22Rv1 (cell line): ENCODE measurements at regions not wholly inside any gene's neighbourhood (a gene's known extent, or its start where the extent isn't known, plus 50 kb on each side); places are given as distances from the start of the nearest gene placed in this dataset.

ENCODE experiments used
- ZFX ChIP-seq: fragments of 450-650 bp; IDR thresholded peaks from 2 replicates; pipeline ENCODE4 v1.6.1; 2017; ENCODE audit warnings: antibody characterized with exemption, borderline replicate concordance
- TF ChIP-seq, protein P1 (sequence below): fragments of 450-650 bp; IDR thresholded peaks from 2 replicates; pipeline ENCODE4 v1.5.1; 2017; ENCODE audit warnings: mild to moderate bottlenecking

GRCh38 chr9:1235650-1236049 lies 185.5 kb downstream of the DMRT2 start:
- TF ChIP-seq, protein P1, sequence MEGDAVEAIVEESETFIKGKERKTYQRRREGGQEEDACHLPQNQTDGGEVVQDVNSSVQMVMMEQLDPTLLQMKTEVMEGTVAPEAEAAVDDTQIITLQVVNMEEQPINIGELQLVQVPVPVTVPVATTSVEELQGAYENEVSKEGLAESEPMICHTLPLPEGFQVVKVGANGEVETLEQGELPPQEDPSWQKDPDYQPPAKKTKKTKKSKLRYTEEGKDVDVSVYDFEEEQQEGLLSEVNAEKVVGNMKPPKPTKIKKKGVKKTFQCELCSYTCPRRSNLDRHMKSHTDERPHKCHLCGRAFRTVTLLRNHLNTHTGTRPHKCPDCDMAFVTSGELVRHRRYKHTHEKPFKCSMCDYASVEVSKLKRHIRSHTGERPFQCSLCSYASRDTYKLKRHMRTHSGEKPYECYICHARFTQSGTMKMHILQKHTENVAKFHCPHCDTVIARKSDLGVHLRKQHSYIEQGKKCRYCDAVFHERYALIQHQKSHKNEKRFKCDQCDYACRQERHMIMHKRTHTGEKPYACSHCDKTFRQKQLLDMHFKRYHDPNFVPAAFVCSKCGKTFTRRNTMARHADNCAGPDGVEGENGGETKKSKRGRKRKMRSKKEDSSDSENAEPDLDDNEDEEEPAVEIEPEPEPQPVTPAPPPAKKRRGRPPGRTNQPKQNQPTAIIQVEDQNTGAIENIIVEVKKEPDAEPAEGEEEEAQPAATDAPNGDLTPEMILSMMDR, result no peak
- no peak for TF ChIP-seq ZFX
